Loucy (cell line): ENCODE measurements at regions not wholly inside any gene's neighbourhood (a gene's known extent, or its start where the extent isn't known, plus 50 kb on each side); places are given as distances from the start of the nearest gene placed in this dataset.

Experiments
- CTCF ChIP-seq: fragments of 200-600 bp; sonication (generic); conservative IDR thresholded peaks from 2 replicates; pipeline ENCODE4 v1.5.1; 2014; ENCODE audit warnings: mild to moderate bottlenecking, antibody characterized with exemption, low read length
- EZH2phosphoT487 ChIP-seq: fragments of 200-600 bp; IDR thresholded peaks from 2 replicates; pipeline ENCODE4 v1.6.1; 2018; ENCODE audit warnings: antibody characterized with exemption, mild to moderate bottlenecking, moderate library complexity, borderline replicate concordance

- no peak for TF ChIP-seq CTCF
- no peak for TF ChIP-seq EZH2phosphoT487
Observed at GRCh38 chr16:64778777-64779176, 343.1 kb downstream of the CDH11 start.
